Stimulated activated CD4-positive, alpha-beta T cell treated with anti-CD3 and anti-CD28 coated beads, Interleukin-4, amount 100 ng/mL, for 1 hour (primary cell): ENCODE measurements at regions not wholly inside any gene's neighbourhood (a gene's known extent, or its start where the extent isn't known, plus 50 kb on each side); places are given as distances from the start of the nearest gene placed in this dataset.

Experiments
- DNase-seq: peaks from one replicate; pipeline ENCODE4 v3.0.0-alpha.2; 2020

- no peak for DNase-seq
These were observed 657.3 kb downstream of the BCL11B start for GRCh38 chr14:98614741-98615140.

GRCh38 chr14:98622208-98623051 lies 649.6 kb downstream of the BCL11B start:
- no peak for DNase-seq

DNA sequence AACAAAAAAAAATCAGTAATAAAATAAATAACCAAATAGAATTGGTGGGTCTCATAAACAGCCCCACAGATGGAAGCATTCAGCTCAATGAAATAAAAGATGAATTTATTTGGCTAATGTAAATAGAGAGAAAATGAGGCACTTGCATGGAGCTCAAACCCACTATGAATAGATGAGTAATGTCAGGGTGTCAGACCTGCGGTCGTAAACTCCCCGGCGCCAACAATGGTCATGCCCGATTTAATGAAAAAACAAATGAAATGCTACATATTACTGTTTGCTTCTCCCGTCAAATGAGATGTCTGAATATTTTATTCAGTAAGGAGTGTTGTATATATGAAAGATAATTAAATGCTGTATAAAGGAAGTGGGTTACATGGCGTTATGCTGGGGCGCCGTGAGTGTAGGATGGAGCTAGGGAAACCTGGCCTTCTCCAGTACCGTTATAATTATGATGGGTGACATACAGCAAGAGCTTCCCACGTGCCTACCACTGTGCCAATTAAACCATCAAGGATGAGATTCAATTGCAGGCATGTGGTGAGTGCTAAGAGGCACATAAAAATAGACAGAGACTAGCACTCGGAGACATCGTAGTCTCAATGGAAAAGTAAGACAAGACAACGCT lies 648.1 kb downstream of the BCL11B start:
- DNase-seq: no peak

GRCh38 chr14:98633380-98633779 lies 638.6 kb downstream of the BCL11B start:
- DNase-seq: no peak

- DNase-seq: no peak
These were observed 637.8 kb downstream of the BCL11B start for GRCh38 chr14:98634043-98634820.

- no peak for DNase-seq
These were observed 633.6 kb downstream of the BCL11B start for GRCh38 chr14:98638366-98638765.

DNA sequence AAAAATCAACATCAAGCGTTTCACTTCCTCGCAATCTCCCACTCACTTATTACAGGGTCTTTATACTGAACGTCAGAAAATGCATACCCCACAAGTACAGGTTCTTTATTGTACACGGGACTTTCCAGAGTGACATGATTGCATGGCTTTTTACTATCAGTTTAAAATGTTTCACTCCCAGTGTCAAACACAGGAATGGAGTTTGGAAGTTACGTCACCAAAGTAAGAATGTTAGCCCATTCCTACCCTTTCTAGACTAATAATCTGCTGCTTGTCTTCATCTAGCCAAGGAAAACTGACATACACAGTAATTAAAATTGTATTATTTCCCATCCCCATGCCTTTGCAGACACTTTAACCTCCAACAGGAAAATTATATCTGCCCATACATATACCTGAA lies 624.2 kb downstream of the BCL11B start:
- DNase-seq: no peak

DNA sequence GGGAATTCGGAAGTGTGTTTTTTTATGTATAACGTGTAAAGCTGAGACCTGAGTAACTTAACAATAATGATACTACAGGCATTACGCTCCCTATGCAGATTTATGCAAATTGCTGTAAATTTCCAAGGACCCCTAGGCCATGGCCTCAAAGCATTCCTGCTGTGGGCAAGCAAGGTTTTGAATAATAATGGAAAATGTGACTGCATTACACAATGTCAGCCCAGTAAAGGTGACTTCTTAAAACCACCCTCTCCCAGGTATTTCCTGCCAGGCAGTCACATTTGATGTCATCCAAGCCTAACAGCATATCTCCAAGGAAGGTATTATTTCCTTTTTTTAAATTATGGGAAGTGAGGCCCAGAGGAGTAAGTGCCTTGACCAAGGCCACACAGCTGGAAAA lies 621.0 kb downstream of the BCL11B start:
- no peak for DNase-seq

DNA sequence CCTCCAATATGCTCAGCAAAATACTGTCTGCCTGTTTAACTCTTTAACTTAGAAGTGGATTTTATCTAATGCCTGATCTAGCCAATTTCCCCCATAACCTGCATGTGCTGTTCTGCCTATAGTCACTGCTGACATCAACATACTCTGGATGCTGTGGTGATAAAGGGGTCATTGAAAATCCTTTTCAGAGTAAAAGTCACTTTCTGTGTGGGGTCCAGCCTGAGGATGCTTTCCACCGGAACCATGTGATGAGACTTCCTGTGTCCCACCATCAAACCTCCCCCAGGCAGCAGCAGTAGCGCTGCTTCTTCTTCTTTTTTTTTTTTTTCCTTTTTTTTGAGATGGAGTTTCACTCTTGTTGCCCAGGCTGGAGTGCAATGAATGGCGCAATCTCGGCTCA lies 607.0 kb downstream of the BCL11B start:
- no peak for DNase-seq

DNA sequence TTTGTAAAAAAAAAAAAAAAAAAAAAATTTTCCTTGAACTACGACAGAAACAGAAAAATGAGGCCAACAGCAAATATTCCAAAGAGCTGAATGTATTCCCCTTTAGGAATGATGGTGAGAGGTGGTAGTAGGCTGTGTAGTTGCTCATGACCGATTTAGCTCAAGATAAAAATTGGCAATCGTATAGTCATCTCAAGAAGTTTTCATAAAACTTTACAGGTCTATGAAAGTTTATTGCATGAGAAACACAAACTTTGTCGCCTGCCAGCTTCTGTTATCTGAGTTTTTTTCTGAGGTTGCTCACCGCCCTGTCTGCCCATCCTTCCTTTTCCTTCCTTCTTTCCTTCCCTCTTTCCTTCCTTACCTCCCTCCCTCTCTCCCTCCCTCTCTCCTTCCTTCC lies 605.5 kb downstream of the BCL11B start:
- DNase-seq: no peak

- no peak for DNase-seq
These were observed 590.0 kb downstream of the BCL11B start for GRCh38 chr14:98682033-98682432.

DNA sequence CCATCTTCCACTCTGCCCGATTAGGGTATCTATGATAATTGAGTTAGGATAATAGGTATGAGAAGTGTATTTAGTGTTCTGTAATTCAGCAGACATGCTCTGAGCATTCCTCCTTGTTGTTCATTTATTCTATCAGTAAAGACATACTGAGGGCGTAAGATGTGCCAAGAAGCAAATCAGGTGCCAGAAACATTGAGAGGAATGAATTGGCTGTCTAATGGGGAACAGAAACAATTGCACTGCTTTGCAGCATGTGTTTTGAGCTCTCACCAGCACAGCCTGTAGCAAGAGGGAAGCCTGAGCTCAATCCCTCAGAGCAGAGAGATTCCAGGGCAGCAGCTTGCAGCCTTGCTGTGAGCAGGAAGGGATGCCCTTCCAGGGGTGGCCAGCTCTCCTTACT lies 589.3 kb downstream of the BCL11B start:
- no peak for DNase-seq

DNA sequence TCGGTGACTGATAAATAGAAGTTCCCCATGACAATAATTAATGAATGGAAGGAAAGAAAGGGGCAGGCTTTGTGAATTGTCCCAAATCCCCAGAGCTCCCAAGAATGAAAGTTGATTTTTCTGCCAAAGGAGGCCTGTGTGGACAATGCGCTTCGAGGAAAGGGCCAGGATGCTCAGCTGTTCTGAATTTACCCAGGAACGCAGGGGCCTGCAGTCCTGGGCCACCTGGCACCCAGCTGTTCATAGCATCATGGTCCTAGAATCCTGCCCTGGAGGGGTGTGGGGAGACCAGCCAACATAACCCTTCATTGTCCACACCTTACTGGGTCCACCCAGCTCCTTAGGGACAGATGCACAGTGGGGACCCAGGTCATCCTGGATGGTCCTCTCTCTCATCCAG lies 587.5 kb downstream of the BCL11B start:
- no peak for DNase-seq

- no peak for DNase-seq
These were observed 586.3 kb downstream of the BCL11B start for GRCh38 chr14:98685725-98686124.

DNA sequence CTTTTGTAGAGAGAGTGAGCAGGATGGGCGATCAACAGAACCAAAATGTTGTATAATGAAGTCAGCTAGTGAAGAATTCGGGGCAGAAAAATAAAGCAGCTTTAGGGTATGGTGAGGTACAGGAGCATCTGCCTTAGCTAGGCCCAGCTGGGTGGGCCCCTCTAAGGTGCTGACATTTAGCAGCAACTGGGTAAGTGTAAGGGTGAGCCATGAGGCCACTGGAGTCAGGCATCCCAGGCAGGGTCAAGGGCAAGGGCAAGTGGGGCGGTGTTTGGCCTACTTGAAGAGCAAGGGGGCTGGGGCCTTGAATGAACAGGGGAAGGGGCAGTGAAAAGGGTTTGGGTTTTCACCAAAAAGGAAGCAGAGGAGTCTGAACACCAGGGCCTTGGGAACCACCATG lies 583.6 kb downstream of the BCL11B start:
- DNase-seq: no peak

DNA sequence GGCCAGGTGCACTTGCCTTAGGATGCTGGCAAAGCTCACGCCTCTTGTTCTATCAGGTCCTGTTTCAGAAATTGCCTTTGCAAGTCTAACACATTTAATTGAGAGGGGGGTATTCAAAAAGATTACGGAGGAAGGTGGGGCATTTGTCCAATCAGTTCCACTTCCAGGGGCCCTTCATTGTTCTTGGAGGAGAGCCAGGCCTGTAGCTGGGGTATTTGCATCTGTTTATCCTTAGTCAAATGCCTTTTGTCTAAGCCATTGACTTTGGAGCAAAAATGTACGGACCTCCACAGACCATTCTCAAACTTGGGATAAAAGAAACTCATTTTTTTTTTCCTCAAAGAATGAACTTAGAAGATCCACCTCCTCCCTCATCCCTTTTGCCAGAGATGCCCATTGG lies 582.0 kb downstream of the BCL11B start:
- no peak for DNase-seq

DNA sequence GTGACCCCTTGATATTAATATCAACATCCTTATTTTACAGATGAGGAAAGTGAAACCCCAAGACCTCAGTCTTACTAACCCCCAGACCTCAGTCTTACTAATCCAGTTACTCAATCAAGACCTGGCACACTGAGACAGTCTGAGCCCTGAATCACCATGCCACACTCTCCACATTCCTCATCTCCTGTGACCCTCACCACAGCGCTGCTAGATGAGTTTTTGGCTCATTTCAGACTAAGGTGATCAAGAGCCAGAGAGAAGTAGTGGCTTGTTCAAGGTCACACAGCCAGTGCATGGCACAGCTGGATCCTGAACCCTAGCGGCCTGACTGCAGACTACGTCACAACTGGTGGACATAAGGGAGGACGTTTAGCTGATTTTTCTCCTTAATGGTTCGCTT lies 579.2 kb downstream of the BCL11B start:
- no peak for DNase-seq

DNA sequence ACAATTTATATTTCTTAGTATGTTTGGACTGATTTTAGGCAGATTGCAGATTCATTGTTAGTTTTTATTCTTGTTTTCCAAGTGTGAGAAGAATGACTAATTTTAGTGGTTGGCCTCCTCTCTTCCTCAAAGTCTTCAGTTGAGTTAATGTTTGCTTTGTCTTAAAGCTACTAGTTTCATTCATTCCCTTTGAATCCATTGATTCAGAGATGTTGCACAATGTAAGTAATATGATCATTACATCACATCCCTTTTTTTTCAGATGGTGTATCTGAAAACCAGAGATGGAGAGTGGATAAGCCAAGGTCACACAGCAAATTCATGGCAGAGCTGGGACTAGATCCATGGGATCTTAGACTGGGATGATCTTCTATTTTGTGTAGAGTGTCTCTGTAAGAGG lies 577.5 kb downstream of the BCL11B start:
- no peak for DNase-seq

GRCh38 chr14:98695809-98696208 lies 576.2 kb downstream of the BCL11B start:
- DNase-seq: no peak

- no peak for DNase-seq
These were observed 573.7 kb downstream of the BCL11B start for GRCh38 chr14:98698341-98698740.

- no peak for DNase-seq
These were observed 571.2 kb downstream of the BCL11B start for GRCh38 chr14:98700748-98701147.

GRCh38 chr14:98701377-98701776 lies 570.6 kb downstream of the BCL11B start:
- no peak for DNase-seq

GRCh38 chr14:98704441-98704840 lies 567.6 kb downstream of the BCL11B start:
- DNase-seq: peak; percentile 5

GRCh38 chr14:98705871-98706300 lies 566.1 kb downstream of the BCL11B start:
- no peak for DNase-seq
